Cardiac fibroblast (primary cell): ENCODE measurements at regions not wholly inside any gene's neighbourhood (a gene's known extent, or its start where the extent isn't known, plus 50 kb on each side); places are given as distances from the start of the nearest gene placed in this dataset.

ENCODE experiments used
- DNase-seq, 2 donors: peaks; one replicate each; pipeline versions ENCODE4 v3.0.0 to v3.0.0-alpha.2; 2010; ENCODE audit warnings: low read depth in 2 of 2
- H3K4me3 ChIP-seq, 2 donors: replicated peaks in 1 of 2; 1 replicate in 1 of 2; 2 replicates in 1 of 2; pipeline ENCODE4 v1.5.1; 2011; ENCODE audit warnings: low read depth in 2 of 2, low read length in 2 of 2, mild to moderate bottlenecking in 2 of 2, moderate library complexity in 1 of 2
- CTCF ChIP-seq: IDR thresholded peaks from one replicate; pipeline ENCODE4 v1.5.1; 2011; ENCODE audit warnings: low read depth, mild to moderate bottlenecking, low read length, inconsistent platforms

GRCh38 chr18:78309307-78309706, 670.3 kb upstream of the SALL3 start:
- DNase-seq: no peak
- no peak for TF ChIP-seq CTCF

GRCh38 chr18:78309924-78310323, 669.7 kb upstream of the SALL3 start:
- no peak for DNase-seq
- no peak for TF ChIP-seq CTCF
- no peak overlapping the region for H3K4me3 ChIP-seq

More at GRCh38 chr18:78309307-78309706, 670.3 kb upstream of the SALL3 start:
- no peak overlapping the region for H3K4me3 ChIP-seq

GRCh38 chr18:78319264-78319663, 660.4 kb upstream of the SALL3 start:
- TF ChIP-seq CTCF: no peak
- H3K4me3 ChIP-seq: no peak overlapping the region
- no peak for DNase-seq

GRCh38 chr18:78319961-78320360, 659.7 kb upstream of the SALL3 start:
- no peak for TF ChIP-seq CTCF
- no peak for DNase-seq
- H3K4me3 ChIP-seq: no peak overlapping the region

- no peak for TF ChIP-seq CTCF
- no peak overlapping the region for H3K4me3 ChIP-seq
- no peak for DNase-seq
These were observed 658.2 kb upstream of the SALL3 start for GRCh38 chr18:78321402-78321801.

GRCh38 chr18:78323453-78324197, 656.0 kb upstream of the SALL3 start:
- TF ChIP-seq CTCF: no peak
- H3K4me3 ChIP-seq: no peak overlapping the region
- DNase-seq: no peak

GRCh38 chr18:78327643-78328042, 652.0 kb upstream of the SALL3 start:
- no peak for TF ChIP-seq CTCF
- DNase-seq: no peak
- no peak overlapping the region for H3K4me3 ChIP-seq
